Thymus (tissue), 11 donors: ENCODE measurements at regions not wholly inside any gene's neighbourhood (a gene's known extent, or its start where the extent isn't known, plus 50 kb on each side); places are given as distances from the start of the nearest gene placed in this dataset.

ENCODE experiments used
- DNase-seq, 9 donors: peaks; one replicate each; pipeline ENCODE4 v3.0.0-alpha.2; 2013; ENCODE audit warnings: low spot score in 9 of 9, low read depth in 6 of 9, missing footprints in 1 of 9
- H3K27ac ChIP-seq, 2 donors: one replicate each; pipeline ENCODE4 v1.5.1; 2013; ENCODE audit warnings: control low read depth in 1 of 2, low read depth in 1 of 2, low read length in 1 of 2, mild to moderate bottlenecking in 1 of 2, moderate library complexity in 1 of 2
- H3K27me3 ChIP-seq, 2 donors: one replicate each; pipeline ENCODE4 v1.5.1; 2013; ENCODE audit warnings: low read length in 1 of 2; ENCODE audit not compliant: control insufficient read depth in 2 of 2, insufficient read depth in 1 of 2
- H3K36me3 ChIP-seq, 2 donors: one replicate each; pipeline ENCODE4 v1.5.1; 2013; ENCODE audit warnings: low read length in 1 of 2, mild to moderate bottlenecking in 1 of 2, moderate library complexity in 1 of 2; ENCODE audit not compliant: control insufficient read depth in 2 of 2, insufficient read depth in 2 of 2
- H3K4me1 ChIP-seq, 2 donors: one replicate each; pipeline ENCODE4 v1.5.1; 2013; ENCODE audit warnings: low read length in 2 of 2; ENCODE audit not compliant: control insufficient read depth in 2 of 2, insufficient read depth in 2 of 2
- H3K4me3 ChIP-seq, 2 donors: one replicate each; pipeline ENCODE4 v1.5.1; 2013; ENCODE audit warnings: low read length in 2 of 2, control low read depth in 1 of 2, mild to moderate bottlenecking in 1 of 2
- H3K9me3 ChIP-seq, 2 donors: one replicate each; pipeline ENCODE4 v1.5.1; 2013; ENCODE audit warnings: low read length in 1 of 2, mild to moderate bottlenecking in 1 of 2; ENCODE audit not compliant: control insufficient read depth in 2 of 2, insufficient read depth in 1 of 2
- WGBS: extraction: QIAGEN DNeasy Blood & Tissue Kit; methylation state at CpG from one replicate; pipeline ENCODE4 v1.1.7; 2013; 5-methylcytosine and 5-hydroxymethylcytosine counted together
- donor health status: healthy.

DNA sequence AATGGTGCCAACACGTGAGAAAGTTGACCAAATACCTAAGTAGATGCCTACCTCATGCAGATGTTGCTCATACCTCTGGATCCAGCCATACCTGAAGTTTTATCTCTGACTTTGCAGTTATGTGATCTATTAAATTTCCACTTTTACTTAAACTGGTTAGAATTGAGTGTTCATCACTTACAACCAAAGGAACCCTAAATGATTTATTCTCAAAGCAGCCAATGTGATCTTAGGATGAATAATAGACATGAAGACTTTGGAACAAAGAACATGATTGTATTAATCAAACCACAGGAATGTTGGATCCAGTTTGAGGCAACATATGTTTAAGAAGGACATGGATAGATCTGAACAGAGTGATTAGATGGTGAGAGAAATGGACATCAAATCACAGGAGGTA is 68.7 kb downstream of the IRX6 start:
- Histone ChIP-seq H3K4me3 (no peak overlapping the region), H3K4me1 (no peaks in the 10 kb centered on the region), H3K9me3 (no peaks in the 10 kb centered on the region), H3K27me3 (peaks cover 0 to 2% of the 10 kb centered on the region in 2 donors), H3K36me3 (no peaks in the 10 kb centered on the region), H3K27ac (no peak overlapping the region)
- WGBS: 83% methylated on average over 1 of the region's 1 CpG
- no peak for DNase-seq

DNA sequence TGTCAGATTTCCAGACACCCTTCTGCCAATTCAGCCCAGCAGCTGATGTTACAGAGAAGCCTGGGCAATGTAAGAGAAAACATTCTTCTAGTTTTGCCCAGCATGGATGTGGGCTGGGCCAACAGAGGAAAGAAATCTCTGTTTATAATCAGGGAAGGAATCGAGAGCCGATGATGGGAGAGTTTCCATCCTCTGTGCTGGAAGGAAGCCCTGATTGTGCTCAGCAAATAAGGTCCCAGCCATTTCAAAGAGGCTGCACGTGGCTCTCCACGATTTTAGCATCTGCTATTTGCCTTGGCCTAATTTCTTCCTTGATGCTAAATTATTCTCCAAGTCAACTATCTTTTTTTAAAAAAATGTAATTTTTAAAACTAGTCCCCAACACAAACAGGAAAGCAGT is 70.0 kb downstream of the IRX6 start:
- H3K4me1 ChIP-seq: no peaks in the 10 kb centered on the region
- no peaks in the 10 kb centered on the region for H3K36me3 ChIP-seq
- 75% methylated on average over 4 of the region's 4 CpGs for WGBS
- H3K27me3 ChIP-seq: peaks cover 0 to 2% of the 10 kb centered on the region in 2 donors
- no peak overlapping the region for H3K4me3 ChIP-seq
- no peak overlapping the region for H3K27ac ChIP-seq
- DNase-seq: no peak
- no peaks in the 10 kb centered on the region for H3K9me3 ChIP-seq

DNA sequence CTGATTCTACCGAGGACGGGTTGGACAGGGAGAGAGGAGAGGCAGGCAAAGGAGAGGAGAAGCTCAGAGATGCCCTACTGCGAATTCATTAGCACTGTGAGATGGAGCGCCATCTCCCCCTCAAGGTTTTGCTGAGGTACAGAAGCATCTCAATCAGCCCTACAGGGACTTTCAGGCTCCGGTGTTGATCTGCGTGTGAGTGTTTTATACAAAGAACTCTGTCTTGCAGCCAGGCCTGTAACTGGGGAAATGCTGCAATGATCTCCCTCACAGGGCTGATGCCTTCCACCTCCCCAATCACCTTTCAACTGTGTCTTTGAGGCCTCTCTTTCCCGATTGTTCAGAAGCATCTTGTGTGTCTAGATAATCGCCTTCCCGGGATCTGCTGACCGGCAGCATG is 74.8 kb downstream of the IRX6 start:
- Histone ChIP-seq H3K27ac (no peak overlapping the region), H3K4me3 (no peak overlapping the region), H3K36me3 (no peaks in the 10 kb centered on the region), H3K27me3 (peaks cover 0 to 2% of the 10 kb centered on the region in 2 donors), H3K4me1 (no peaks in the 10 kb centered on the region), H3K9me3 (no peaks in the 10 kb centered on the region)
- WGBS: 97% methylated on average over 10 of the region's 10 CpGs
- DNase-seq: no peak

DNA sequence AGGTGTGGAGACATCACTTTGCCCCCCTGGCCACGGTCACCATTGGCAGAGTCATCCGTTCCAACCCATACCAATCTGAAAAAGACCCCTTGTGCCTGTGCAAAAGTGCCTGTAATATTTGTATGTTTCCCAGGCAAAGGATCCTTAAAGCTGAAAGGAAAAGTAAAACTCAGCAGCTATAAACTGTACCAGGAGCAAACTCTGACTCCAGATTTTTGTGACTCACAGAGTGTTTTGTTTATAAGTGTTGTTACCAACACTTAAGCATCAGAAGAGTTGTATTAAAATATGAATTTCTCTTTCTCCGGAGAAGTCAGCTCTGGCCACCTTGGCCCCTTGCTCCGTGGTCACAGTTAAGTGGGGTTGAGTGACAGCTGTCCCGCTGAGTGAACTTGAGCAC is 75.9 kb downstream of the IRX6 start:
- Histone ChIP-seq H3K9me3 (no peaks in the 10 kb centered on the region), H3K27ac (no peak overlapping the region), H3K27me3 (peaks cover 0 to under 1% of the 10 kb centered on the region in 2 donors), H3K4me1 (no peaks in the 10 kb centered on the region), H3K36me3 (no peaks in the 10 kb centered on the region), H3K4me3 (no peak overlapping the region)
- DNase-seq: no peak
- 93% methylated on average over 5 of the region's 5 CpGs for WGBS

DNA sequence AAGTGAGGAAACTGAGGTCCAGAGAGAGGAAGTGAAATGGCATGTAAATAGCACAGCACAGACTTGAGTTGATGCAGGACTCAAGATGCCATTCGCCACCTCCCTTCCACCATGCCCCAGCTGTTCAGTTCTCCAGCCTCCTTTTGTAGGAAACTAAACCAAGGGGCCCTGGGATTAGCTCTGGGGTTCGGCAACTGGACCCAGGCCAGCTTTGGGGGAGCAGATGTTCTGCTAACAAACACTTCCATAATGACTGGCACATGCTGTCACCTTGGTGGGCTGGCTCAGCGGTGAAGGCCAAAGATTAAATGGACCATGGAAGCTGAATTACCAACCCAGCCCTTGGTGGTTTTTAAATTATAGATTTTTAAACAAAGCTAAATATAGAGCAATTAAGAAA is 77.0 kb downstream of the IRX6 start:
- no peaks in the 10 kb centered on the region for H3K27me3 ChIP-seq
- WGBS: 75% methylated on average over 3 of the region's 3 CpGs
- H3K36me3 ChIP-seq: no peaks in the 10 kb centered on the region
- H3K4me1 ChIP-seq: no peaks in the 10 kb centered on the region
- no peaks in the 10 kb centered on the region for H3K9me3 ChIP-seq
- H3K4me3 ChIP-seq: no peak overlapping the region
- no peak for DNase-seq
- H3K27ac ChIP-seq: no peak overlapping the region

DNA sequence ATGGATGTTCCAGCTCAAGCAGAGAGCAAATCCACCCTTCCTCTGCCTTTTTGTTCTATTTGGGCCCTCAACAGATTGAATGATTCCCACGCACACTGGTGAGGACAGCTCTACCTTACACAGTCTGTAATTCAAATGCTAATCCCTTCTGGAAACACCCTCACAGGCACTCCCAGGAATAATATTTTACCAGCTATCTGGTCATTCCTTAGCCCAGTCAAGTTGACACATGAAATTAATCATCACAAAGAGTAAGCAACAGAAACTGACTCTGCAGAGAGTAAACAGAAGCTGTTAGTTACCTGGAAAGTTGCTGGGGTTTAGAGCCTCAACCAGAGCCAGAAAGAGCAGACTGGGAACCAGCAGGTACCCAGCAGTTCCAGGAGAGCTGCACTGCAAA is 75.5 kb upstream of the MMP2 start:
- H3K27me3 ChIP-seq: no peaks in the 10 kb centered on the region
- H3K36me3 ChIP-seq: no peaks in the 10 kb centered on the region
- 94% methylated on average over 1 of the region's 1 CpG for WGBS
- H3K9me3 ChIP-seq: no peaks in the 10 kb centered on the region
- no peak for DNase-seq
- no peaks in the 10 kb centered on the region for H3K4me1 ChIP-seq
- no peak overlapping the region for H3K4me3 ChIP-seq
- no peak overlapping the region for H3K27ac ChIP-seq

DNA sequence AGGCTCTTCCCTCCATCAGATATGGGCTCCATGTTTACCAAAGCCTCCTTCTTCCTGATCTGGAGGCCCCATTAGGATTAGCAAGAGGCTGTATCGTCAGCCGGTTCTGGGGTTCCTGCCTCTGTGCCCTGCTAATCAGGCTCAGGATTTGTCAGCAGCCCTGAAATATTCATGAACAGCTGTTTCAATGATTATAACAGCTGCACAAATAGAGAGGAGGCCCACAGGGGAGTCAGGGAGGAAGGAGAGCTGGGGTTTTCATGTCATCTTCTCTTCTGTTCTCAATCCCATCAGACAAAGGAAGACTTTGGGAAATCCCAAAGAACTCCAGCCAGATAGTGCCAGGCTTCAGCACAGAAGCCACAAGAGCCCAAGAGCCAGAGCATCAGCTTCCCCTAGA is 72.3 kb upstream of the MMP2 start:
- WGBS: 96% methylated on average over 2 of the region's 2 CpGs
- H3K27me3 ChIP-seq: no peaks in the 10 kb centered on the region
- no peak overlapping the region for H3K27ac ChIP-seq
- no peak overlapping the region for H3K4me3 ChIP-seq
- no peaks in the 10 kb centered on the region for H3K9me3 ChIP-seq
- H3K4me1 ChIP-seq: no peaks in the 10 kb centered on the region
- no peak for DNase-seq
- no peaks in the 10 kb centered on the region for H3K36me3 ChIP-seq

DNA sequence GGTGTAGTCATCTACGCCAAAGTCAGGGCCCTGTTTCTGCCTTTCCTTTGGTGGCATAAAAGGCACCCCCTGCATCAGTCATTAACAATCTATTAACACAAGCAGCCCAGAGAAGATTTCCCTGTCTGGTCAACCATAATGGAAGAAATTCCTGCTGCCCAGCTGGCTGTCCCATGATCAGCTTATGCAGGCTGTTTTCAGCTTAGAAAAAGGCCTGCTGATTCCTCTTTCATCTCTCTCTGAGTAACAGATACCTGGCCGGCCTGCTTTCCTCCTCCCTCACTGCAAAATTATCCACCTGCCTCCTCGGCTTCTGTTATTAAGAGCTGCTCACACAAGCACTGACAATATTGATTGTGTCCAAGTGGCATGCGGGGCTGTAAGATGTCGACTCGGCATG is 70.3 kb upstream of the MMP2 start:
- no peak for DNase-seq
- H3K4me3 ChIP-seq: no peak overlapping the region
- no peak overlapping the region for H3K27ac ChIP-seq
- H3K27me3 ChIP-seq: no peaks in the 10 kb centered on the region
- WGBS: 84% methylated on average over 6 of the region's 6 CpGs
- H3K4me1 ChIP-seq: no peaks in the 10 kb centered on the region
- no peaks in the 10 kb centered on the region for H3K9me3 ChIP-seq
- H3K36me3 ChIP-seq: no peaks in the 10 kb centered on the region

DNA sequence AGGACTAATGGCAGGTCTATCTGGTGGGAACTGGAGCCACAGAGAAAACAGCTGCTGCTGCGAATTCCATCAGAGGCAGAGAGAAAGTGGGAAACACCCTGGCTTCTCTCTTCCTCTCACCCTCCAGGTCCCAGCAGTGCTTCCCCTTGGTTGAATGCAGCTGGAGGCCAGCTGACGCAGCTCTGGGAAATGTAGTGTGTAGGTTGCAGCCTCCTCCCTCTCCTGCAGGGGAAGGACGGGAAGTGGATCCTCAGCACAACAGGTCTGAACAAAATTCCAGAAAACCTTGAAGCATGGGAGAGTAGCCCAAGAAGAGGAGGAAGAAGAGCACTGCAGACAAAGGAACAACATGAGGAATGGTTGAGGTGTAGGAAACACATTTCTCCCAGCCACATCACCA is 67.8 kb upstream of the MMP2 start:
- DNase-seq: peak in 1 of 9 donors; percentile 5
- Histone ChIP-seq H3K4me1 (no peaks in the 10 kb centered on the region), H3K36me3 (no peaks in the 10 kb centered on the region), H3K27me3 (no peaks in the 10 kb centered on the region), H3K4me3 (no peak overlapping the region), H3K9me3 (no peaks in the 10 kb centered on the region), H3K27ac (no peak overlapping the region)
- 84% methylated on average over 3 of the region's 3 CpGs for WGBS

DNA sequence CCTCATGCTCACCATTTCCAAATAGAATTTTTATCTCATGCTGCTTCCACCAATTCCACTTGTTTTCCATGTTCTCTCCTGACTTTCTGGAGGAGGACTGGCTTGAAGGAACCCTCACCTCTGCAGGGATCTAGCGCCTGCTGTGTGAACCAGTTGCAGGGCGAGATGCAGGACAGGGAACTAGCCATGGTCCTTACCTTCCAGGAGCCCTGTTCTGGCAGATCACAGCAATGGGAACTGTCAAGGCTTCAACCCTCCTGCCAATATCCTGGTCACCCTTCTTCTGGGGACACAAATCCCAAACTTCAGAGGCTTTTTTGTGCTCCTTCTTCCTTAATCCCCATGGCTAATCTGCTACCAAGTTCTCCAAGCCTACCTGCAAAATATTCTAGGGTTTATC is 60.4 kb upstream of the MMP2 start:
- H3K4me3 ChIP-seq: no peak overlapping the region
- DNase-seq: no peak
- H3K36me3 ChIP-seq: no peaks in the 10 kb centered on the region
- H3K27me3 ChIP-seq: no peaks in the 10 kb centered on the region
- no peak overlapping the region for H3K27ac ChIP-seq
- H3K4me1 ChIP-seq: peaks cover 0 to 3% of the 10 kb centered on the region in 2 donors
- no peaks in the 10 kb centered on the region for H3K9me3 ChIP-seq
- 73% methylated on average over 2 of the region's 2 CpGs for WGBS
